ENCODE measurements at regions not wholly inside any gene's neighbourhood (a gene's known extent, or its start where the extent isn't known, plus 50 kb on each side); places are given as distances from the start of the nearest gene placed in this dataset.

DNA sequence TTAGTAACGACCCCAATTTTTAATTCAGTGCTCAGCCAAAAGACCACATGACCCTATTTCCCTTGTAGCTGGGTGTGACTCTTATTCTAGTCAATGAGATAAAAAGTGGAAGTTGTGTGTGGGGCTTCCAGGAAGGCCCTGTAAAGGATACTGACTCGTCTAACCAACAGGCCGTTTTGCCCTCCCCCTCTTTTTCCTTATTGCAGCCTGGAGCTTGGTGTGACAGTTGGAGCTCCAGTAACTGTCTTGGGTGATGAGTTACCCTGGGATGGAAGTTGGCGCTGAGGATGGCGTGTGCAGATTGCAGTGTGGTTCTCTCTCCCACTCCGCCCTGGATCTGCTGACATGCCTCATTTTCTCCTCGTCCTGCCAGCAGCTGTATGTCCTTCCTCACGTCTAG, 209.3 kb upstream of the PROK2 start:
- in situ Hi-C loops (cut with HindIII; ENCODE audit: low sequenced_read_pairs) = no loop called here
- TF ChIP-seq, protein P1, sequence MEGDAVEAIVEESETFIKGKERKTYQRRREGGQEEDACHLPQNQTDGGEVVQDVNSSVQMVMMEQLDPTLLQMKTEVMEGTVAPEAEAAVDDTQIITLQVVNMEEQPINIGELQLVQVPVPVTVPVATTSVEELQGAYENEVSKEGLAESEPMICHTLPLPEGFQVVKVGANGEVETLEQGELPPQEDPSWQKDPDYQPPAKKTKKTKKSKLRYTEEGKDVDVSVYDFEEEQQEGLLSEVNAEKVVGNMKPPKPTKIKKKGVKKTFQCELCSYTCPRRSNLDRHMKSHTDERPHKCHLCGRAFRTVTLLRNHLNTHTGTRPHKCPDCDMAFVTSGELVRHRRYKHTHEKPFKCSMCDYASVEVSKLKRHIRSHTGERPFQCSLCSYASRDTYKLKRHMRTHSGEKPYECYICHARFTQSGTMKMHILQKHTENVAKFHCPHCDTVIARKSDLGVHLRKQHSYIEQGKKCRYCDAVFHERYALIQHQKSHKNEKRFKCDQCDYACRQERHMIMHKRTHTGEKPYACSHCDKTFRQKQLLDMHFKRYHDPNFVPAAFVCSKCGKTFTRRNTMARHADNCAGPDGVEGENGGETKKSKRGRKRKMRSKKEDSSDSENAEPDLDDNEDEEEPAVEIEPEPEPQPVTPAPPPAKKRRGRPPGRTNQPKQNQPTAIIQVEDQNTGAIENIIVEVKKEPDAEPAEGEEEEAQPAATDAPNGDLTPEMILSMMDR (IDR thresholded peaks at IDR 0.05; ENCODE audit: low read depth, low read length, missing control alignments) = no peak
- no peak for DNase-seq (ENCODE audit: low read depth)
- H3K4me3 ChIP-seq (ENCODE audit: low read depth, low read length) = no peak overlapping the region

DNA sequence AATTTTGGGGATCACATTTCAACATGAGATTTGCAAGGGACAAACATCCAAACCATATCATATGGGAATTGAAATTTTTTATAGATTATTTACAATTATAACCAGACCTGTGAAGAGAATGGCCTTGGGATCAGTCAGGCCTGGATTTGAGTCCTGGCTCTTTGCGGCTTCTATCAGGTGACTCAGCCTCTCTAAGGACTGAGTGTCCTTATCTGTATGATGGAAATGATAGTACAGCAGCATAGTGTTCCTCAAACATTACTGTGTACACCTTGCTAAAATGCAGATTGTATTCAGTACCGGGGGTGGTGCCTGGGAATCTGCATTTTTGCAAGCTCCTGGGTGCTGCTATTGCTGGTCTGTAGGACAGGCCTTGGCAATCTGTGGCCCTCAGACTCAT, 206.7 kb upstream of the PROK2 start:
- H3K4me3 ChIP-seq (ENCODE audit: low read depth, low read length) = no peak overlapping the region
- in situ Hi-C loops (cut with HindIII; ENCODE audit: low sequenced_read_pairs) = no loop called here
- DNase-seq (ENCODE audit: low read depth) = no peak
- TF ChIP-seq, protein P1 (IDR thresholded peaks at IDR 0.05; ENCODE audit: low read depth, low read length, missing control alignments) = no peak

DNA sequence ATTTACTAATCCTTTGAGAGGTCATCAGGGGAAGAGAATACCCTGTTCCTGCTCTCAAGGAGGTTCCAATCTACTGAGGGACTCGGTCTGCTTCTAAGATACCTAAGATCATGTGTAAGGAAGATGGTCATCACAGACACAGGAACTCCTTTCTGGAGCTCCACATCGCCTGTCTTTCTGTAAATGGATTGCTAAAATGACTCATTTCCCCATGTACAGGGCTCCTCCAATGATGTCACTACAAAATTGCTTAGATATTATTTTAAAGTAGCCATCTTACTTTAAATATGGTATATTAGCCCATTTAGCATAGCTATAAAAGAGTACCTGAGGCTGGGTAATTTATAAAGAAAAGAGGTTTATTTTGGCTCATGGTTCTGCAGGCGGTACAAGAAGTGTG, 206.1 kb upstream of the PROK2 start:
- in situ Hi-C loops (cut with HindIII; ENCODE audit: low sequenced_read_pairs) = no loop called here
- TF ChIP-seq, protein P1 (IDR thresholded peaks at IDR 0.05; ENCODE audit: low read depth, low read length, missing control alignments) = no peak
- no peak for DNase-seq (ENCODE audit: low read depth)
- no peak overlapping the region for H3K4me3 ChIP-seq (ENCODE audit: low read depth, low read length)

DNA sequence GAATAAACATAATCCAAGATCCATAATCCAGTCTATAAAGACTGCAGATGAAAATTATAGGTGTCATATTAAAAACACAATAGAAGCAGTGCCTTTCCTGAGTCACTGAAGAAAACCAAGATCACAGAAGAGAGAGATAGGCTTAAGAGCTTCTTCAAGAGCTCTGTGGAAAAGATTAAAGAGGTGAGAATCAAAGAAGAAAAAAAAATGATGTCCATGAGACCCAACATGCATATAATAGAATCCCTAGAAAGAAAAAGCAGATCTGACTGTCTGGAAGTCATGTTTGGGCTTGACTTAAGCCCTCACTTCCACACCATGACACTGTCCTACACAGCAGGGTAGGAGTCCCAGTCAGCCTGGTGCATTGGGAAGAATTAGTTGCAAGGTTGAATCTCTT, 205.6 kb upstream of the PROK2 start:
- TF ChIP-seq, protein P1 (IDR thresholded peaks at IDR 0.05; ENCODE audit: low read depth, low read length, missing control alignments) = no peak
- in situ Hi-C loops (cut with HindIII; ENCODE audit: low sequenced_read_pairs) = no loop called here
- no peak overlapping the region for H3K4me3 ChIP-seq (ENCODE audit: low read depth, low read length)
- DNase-seq (ENCODE audit: low read depth) = no peak

DNA sequence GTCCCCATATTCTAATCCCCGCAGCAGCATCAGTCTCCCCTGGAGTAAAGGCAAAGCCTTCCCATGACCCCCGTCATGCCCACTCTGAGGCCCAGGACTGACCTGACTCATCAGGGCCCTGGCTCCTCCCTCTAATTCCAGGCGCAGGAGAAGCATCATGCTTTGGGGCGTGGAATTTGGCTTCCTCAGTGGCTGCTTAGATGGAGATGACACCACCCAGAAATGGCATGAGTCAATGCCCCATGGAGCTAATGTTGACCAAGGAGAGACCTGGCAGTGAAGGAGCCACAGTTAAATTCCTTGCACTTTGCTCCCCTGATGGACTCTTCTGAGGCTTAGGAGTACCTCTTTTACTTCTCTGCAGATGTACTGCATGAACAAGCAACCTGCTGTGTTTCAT, 204.2 kb upstream of the PROK2 start:
- no peak overlapping the region for H3K4me3 ChIP-seq (ENCODE audit: low read depth, low read length)
- TF ChIP-seq, protein P1 (IDR thresholded peaks at IDR 0.05; ENCODE audit: low read depth, low read length, missing control alignments) = no peak
- in situ Hi-C loops (cut with HindIII; ENCODE audit: low sequenced_read_pairs) = no loop called here
- DNase-seq (ENCODE audit: low read depth) = no peak

DNA sequence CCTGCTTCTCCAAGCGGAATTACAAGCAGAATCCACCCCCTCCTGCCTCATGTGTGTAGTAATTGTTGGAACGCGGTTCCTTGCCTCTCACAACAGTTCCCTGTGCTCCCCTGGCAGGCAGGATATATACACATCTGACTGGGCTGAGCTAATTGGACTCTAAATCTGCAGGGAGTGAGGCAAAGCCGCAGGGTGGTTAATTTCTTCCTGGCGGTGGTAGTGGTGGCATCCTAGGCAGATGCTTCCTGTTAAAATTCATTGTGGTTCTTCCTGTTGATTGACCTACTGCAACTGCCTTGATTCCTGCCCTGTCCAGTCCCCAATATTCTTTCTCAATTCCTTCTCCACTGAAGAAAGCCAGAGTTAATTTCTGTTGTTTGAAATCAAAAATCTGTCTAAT, 202.9 kb upstream of the PROK2 start:
- in situ Hi-C loops (cut with HindIII; ENCODE audit: low sequenced_read_pairs) = no loop called here
- H3K4me3 ChIP-seq (ENCODE audit: low read depth, low read length) = no peak overlapping the region
- DNase-seq (ENCODE audit: low read depth) = peak; percentile 26
- TF ChIP-seq, protein P1 (IDR thresholded peaks at IDR 0.05; ENCODE audit: low read depth, low read length, missing control alignments) = no peak
